B cell (primary cell): ENCODE measurements at regions not wholly inside any gene's neighbourhood (a gene's known extent, or its start where the extent isn't known, plus 50 kb on each side); places are given as distances from the start of the nearest gene placed in this dataset.

ENCODE experiments used
- ATAC-seq: fragments of 200-7000 bp; cut with Tn5 transposase; one replicate; pipeline ENCODE4 v1.10.0; 2021; ENCODE audit warnings: low read depth, mild to moderate bottlenecking, moderate number of reproducible peaks, moderate library complexity
- CTCF ChIA-PET: fragments of 350-600 bp; sonication (Branson Sonifier 250); formaldehyde crosslinking; loops from one replicate; lab custom pipeline; 2021; ENCODE audit warnings: antibody characterized with exemption, inconsistent platforms; lab: Charles Lee
- POLR2A ChIA-PET: fragments of 350-600 bp; sonication (Branson Sonifier 250); formaldehyde crosslinking; loops from one replicate; lab custom pipeline; 2021; ENCODE audit warnings: antibody characterized with exemption; lab: Charles Lee
- DNase-seq: peaks from one replicate; pipeline ENCODE4 v3.0.0; 2013
- H2AFZ ChIP-seq: 2 replicates; pipeline ENCODE4 v1.6.1; 2012; ENCODE audit warnings: mild to moderate bottlenecking, low read depth, low read length; ENCODE audit not compliant: insufficient read depth, poor library complexity, severe bottlenecking
- H3K27ac ChIP-seq, 2 donors: 1 replicate in 1 of 2; 2 replicates in 1 of 2; pipeline ENCODE4 v1.5.1; 2012 to 2013; ENCODE audit warnings: low read length in 2 of 2, mild to moderate bottlenecking in 2 of 2, moderate library complexity in 1 of 2
- H3K27me3 ChIP-seq, 4 experiments: fragments of 200-600 bp in 1 of 4; sonication (generic) in 1 of 4; replicated peaks in 1 of 4; 1 replicate in 2 of 4; 2 replicates in 2 of 4; pipeline versions ENCODE4 v1.6.1 to v1.7.0; 2013 to 2016; ENCODE audit warnings: low read length in 3 of 4, mild to moderate bottlenecking in 2 of 4, mixed read lengths in 1 of 4, moderate library complexity in 1 of 4; ENCODE audit not compliant: insufficient read depth in 4 of 4, control insufficient read depth in 3 of 4; ENCODE audit errors: control extremely low read depth in 1 of 4
- H3K36me3 ChIP-seq, 2 experiments: replicated peaks in 1 of 2; 1 replicate in 1 of 2; 2 replicates in 1 of 2; pipeline versions ENCODE4 v1.6.1 to v1.7.1; 2013; ENCODE audit warnings: low read length in 1 of 2; ENCODE audit not compliant: insufficient read depth in 2 of 2, control insufficient read depth in 1 of 2; ENCODE audit errors: control extremely low read depth in 1 of 2, extremely low read depth in 1 of 2
- H3K4me1 ChIP-seq, 2 donors: fragments of 200-600 bp in 1 of 2; sonication (generic) in 1 of 2; 1 replicate in 1 of 2; 2 replicates in 1 of 2; pipeline versions ENCODE4 v1.5.1 to v1.6.1; 2013 to 2017; ENCODE audit warnings: low read length in 2 of 2; ENCODE audit not compliant: control insufficient read depth in 2 of 2, insufficient read depth in 2 of 2
- H3K4me2 ChIP-seq: replicated peaks from 2 replicates; pipeline ENCODE3; 2012; ENCODE audit warnings: mild to moderate bottlenecking, low read depth, low read length; ENCODE audit not compliant: poor library complexity, severe bottlenecking
- H3K4me3 ChIP-seq, 5 experiments: fragments of 200-600 bp in 1 of 5; sonication (generic) in 1 of 5; 1 replicate in 3 of 5; 2 replicates in 2 of 5; pipeline versions ENCODE4 v1.5.1 to v1.7.0; 2011 to 2016; ENCODE audit warnings: low read length in 4 of 5, mild to moderate bottlenecking in 4 of 5, low read depth in 2 of 5, control low read depth in 1 of 5, moderate library complexity in 1 of 5; ENCODE audit not compliant: insufficient read depth in 1 of 5; ENCODE audit errors: control extremely low read depth in 1 of 5, extremely low read depth in 1 of 5
- H3K79me2 ChIP-seq: fragments of 200-600 bp; sonication (generic); one replicate; pipeline ENCODE4 v1.6.0; 2016; ENCODE audit warnings: low read length; ENCODE audit not compliant: control insufficient read depth, insufficient read depth
- H3K9ac ChIP-seq: fragments of 200-600 bp; sonication (generic); 2 replicates; pipeline ENCODE4 v1.6.1; 2017; ENCODE audit warnings: mild to moderate bottlenecking, low read length, moderate library complexity
- H3K9me3 ChIP-seq, 3 donors: one replicate each; pipeline versions ENCODE4 v1.6.1 to v1.7.1; 2013; ENCODE audit warnings: low read length in 2 of 3; ENCODE audit not compliant: control insufficient read depth in 2 of 3, insufficient read depth in 1 of 3; ENCODE audit errors: control extremely low read depth in 1 of 3
- H4K20me1 ChIP-seq: 2 replicates; pipeline ENCODE4 v1.6.0; 2012; ENCODE audit warnings: mild to moderate bottlenecking, low read length; ENCODE audit not compliant: insufficient read depth, control insufficient read depth, poor library complexity, severe bottlenecking
- H3K27ac Mint-ChIP-seq: one replicate; pipeline ENCODE4 v1.8.0; 2021; ENCODE audit warnings: mixed read lengths
- H3K27me3 Mint-ChIP-seq: one replicate; pipeline ENCODE4 v1.8.0; 2021; ENCODE audit warnings: mixed read lengths
- H3K4me1 Mint-ChIP-seq: one replicate; pipeline ENCODE4 v1.8.0; 2021; ENCODE audit warnings: mixed read lengths
- H3K4me3 Mint-ChIP-seq: one replicate; pipeline ENCODE4 v1.8.0; 2021; ENCODE audit warnings: mixed read lengths
- H3K9me3 Mint-ChIP-seq: one replicate; pipeline ENCODE4 v1.8.0; 2022; ENCODE audit warnings: mixed read lengths; ENCODE audit not compliant: insufficient read depth
- EZH2 ChIP-seq: IDR thresholded peaks from 2 replicates; pipeline ENCODE4 v1.6.1; 2012; ENCODE audit warnings: borderline replicate concordance, low read depth, mild to moderate bottlenecking, moderate library complexity, low read length; ENCODE audit not compliant: insufficient read depth, poor library complexity, severe bottlenecking
- WGBS: methylation state at CpG from one replicate; pipeline ENCODE4 v1.1.5; 2013; ENCODE audit warnings: missing lambda C conversion rate; ENCODE audit not compliant: insufficient coverage; 5-methylcytosine and 5-hydroxymethylcytosine counted together
- intact Hi-C: fragments of 100-400 bp; cut with micrococcal nuclease; formaldehyde crosslinking; loops from one replicate; pipeline ENCODE4 v1.10.0; 2022
- TF ChIP-seq, protein P1 (sequence below): fragments of 200-600 bp; IDR thresholded peaks from one replicate; pipeline ENCODE4 v1.8.0; 2022; ENCODE audit warnings: antibody characterized with exemption, mild to moderate bottlenecking

DNA sequence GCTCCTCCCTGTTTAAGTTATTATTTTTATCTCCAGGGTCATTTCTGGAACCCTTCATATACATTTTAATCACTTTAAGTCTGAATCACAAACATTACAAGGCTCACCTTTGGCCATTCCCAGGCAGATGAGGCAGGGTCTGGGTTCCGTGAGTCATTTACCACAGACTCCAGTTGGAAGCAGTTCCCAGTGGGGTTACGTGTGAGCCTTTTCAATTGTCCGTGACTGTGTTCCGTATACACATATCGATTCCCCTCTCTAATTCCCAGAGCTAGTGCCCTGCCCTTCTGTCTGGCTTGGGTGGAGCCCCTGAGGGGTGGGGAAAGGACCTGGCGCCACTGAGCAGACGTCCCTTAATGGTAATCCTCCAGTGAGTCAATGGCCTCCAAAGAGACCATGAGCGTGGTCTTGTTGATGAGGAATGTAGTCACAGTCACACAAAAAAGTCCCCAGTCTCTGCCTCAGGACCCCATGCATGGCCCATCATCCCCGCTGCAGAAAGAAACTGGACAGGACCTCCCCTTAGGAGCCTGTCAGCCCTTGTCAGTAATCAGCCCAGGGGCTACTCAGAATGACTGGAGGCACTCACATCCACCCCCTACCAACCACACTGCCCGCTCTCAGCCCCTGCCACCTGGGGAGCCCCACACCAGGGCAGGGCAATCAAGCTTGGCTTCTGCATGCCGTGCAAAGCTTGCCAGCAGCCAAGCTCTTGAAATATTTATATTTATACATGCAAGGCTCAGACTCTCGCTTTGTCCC lies 144.4 kb downstream of the ZIC5 start:
- Mint-ChIP-seq H3K4me3 (no peak overlapping the region), H3K4me1 (no peaks in the 10 kb centered on the region), H3K9me3 (no peaks in the 10 kb centered on the region), H3K27ac (no peak overlapping the region), H3K27me3 (no peaks in the 10 kb centered on the region)
- H3K4me3 ChIP-seq: no peak overlapping the region
- no peak overlapping the region for H3K27ac ChIP-seq
- no peaks in the 10 kb centered on the region for H3K79me2 ChIP-seq
- H3K4me2 ChIP-seq: no peak overlapping the region
- no peak for ATAC-seq
- TF ChIP-seq, protein P1, sequence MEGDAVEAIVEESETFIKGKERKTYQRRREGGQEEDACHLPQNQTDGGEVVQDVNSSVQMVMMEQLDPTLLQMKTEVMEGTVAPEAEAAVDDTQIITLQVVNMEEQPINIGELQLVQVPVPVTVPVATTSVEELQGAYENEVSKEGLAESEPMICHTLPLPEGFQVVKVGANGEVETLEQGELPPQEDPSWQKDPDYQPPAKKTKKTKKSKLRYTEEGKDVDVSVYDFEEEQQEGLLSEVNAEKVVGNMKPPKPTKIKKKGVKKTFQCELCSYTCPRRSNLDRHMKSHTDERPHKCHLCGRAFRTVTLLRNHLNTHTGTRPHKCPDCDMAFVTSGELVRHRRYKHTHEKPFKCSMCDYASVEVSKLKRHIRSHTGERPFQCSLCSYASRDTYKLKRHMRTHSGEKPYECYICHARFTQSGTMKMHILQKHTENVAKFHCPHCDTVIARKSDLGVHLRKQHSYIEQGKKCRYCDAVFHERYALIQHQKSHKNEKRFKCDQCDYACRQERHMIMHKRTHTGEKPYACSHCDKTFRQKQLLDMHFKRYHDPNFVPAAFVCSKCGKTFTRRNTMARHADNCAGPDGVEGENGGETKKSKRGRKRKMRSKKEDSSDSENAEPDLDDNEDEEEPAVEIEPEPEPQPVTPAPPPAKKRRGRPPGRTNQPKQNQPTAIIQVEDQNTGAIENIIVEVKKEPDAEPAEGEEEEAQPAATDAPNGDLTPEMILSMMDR: no peak
- no peak for TF ChIP-seq EZH2
- H3K27me3 ChIP-seq: no peaks in the 10 kb centered on the region
- POLR2A ChIA-PET: no interaction called here
- CTCF ChIA-PET: no interaction called here
- WGBS: 89% methylated on average over 5 of the region's 12 CpGs
- H3K9me3 ChIP-seq: no peaks in the 10 kb centered on the region
- no peaks in the 10 kb centered on the region for H3K36me3 ChIP-seq
- H4K20me1 ChIP-seq: no peaks in the 10 kb centered on the region
- H2AFZ ChIP-seq: no peak overlapping the region
- intact Hi-C loops: no loop called here
- H3K9ac ChIP-seq: no peak overlapping the region
- H3K4me1 ChIP-seq: no peaks in the 10 kb centered on the region
- DNase-seq: no peak

DNA sequence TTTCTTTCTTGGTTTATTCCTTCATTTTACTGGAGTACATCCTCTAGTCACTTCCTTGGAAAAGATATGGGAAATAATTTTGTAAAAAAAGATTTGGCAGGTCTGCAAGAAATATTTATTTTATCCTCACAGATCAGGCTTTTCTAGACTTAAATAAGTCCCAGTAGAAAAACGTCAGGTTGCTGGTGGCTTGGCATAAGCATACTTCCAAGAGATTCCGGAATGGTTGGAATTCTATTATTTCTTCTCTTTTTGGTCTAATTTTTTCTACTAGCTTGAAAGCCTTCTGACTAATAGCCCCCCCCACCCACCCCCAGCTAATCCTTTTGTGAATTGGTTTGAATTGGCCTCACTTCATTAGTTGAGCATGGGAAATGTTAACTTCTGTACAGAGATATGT lies 147.6 kb downstream of the ZIC5 start:
- WGBS: no CpG with 5 or more reads among the region's 2 CpGs
- no peaks in the 10 kb centered on the region for H3K4me1 Mint-ChIP-seq
- H3K36me3 ChIP-seq: no peaks in the 10 kb centered on the region
- DNase-seq (no peak), ATAC-seq (no peak)
- no peak overlapping the region for H3K27ac ChIP-seq
- H3K9ac ChIP-seq: no peak overlapping the region
- no peaks in the 10 kb centered on the region for H3K27me3 Mint-ChIP-seq
- H2AFZ ChIP-seq: no peak overlapping the region
- H3K4me3 Mint-ChIP-seq: no peak overlapping the region
- TF ChIP-seq, protein P1: no peak
- TF ChIP-seq EZH2: no peak
- H3K4me1 ChIP-seq: no peaks in the 10 kb centered on the region
- intact Hi-C loops: no loop called here
- CTCF ChIA-PET: no interaction called here
- H3K9me3 ChIP-seq: no peaks in the 10 kb centered on the region
- H3K4me2 ChIP-seq: no peak overlapping the region
- H3K4me3 ChIP-seq: no peak overlapping the region
- H3K9me3 Mint-ChIP-seq: no peaks in the 10 kb centered on the region
- H4K20me1 ChIP-seq: no peaks in the 10 kb centered on the region
- H3K79me2 ChIP-seq: no peaks in the 10 kb centered on the region
- POLR2A ChIA-PET: no interaction called here
- no peaks in the 10 kb centered on the region for H3K27me3 ChIP-seq
- no peak overlapping the region for H3K27ac Mint-ChIP-seq
